Peyer's patch (tissue), 4 donors: ENCODE measurements at regions not wholly inside any gene's neighbourhood (a gene's known extent, or its start where the extent isn't known, plus 50 kb on each side); places are given as distances from the start of the nearest gene placed in this dataset.
"Not testable (repeated sequence)": the region's sequence is repeated elsewhere in the genome, so short reads cannot be mapped to it uniquely, and the experiment has no call there.

Experiments
- DNase-seq, 3 donors: peaks; one replicate each; pipeline ENCODE4 v3.0.0-alpha.2; 2017 to 2019
- H3K27ac ChIP-seq, 4 donors: fragments of 200-600 bp; sonication (generic); one replicate each; pipeline ENCODE4 v1.5.1; 2016 to 2019
- H3K27me3 ChIP-seq, 2 donors: fragments of 200-600 bp; sonication (generic); one replicate each; pipeline ENCODE4 v1.5.1; 2019
- H3K36me3 ChIP-seq, 3 donors: fragments of 200-600 bp; sonication (generic); one replicate each; pipeline ENCODE4 v1.5.1; 2016 to 2019
- H3K4me1 ChIP-seq, 4 donors: fragments of 200-600 bp; sonication (generic); one replicate each; pipeline ENCODE4 v1.5.1; 2016 to 2019
- H3K4me3 ChIP-seq, 4 donors: fragments of 200-600 bp; sonication (generic); 1 replicate in 3 of 4; 2 replicates in 1 of 4; pipeline ENCODE4 v1.5.1; 2016 to 2019; ENCODE audit warnings: mild to moderate bottlenecking in 1 of 4
- H3K9me3 ChIP-seq, 4 donors: fragments of 200-600 bp; sonication (generic); one replicate each; pipeline ENCODE4 v1.5.1; 2016 to 2019; ENCODE audit warnings: mild to moderate bottlenecking in 1 of 4
- CTCF ChIP-seq, 6 experiments: fragments of 450-650 bp in 4 of 6; fragments of 200-600 bp in 2 of 6; sonication (generic) in 1 of 6; IDR thresholded peaks; one replicate each; pipeline ENCODE4 v1.5.1; 2017 to 2019; ENCODE audit warnings: antibody characterized with exemption in 6 of 6, mild to moderate bottlenecking in 3 of 6, moderate library complexity in 1 of 6
- POLR2A ChIP-seq, 2 donors: fragments of 450-650 bp; IDR thresholded peaks; one replicate each; pipeline ENCODE4 v1.5.1; 2017; ENCODE audit warnings: antibody characterized with exemption in 2 of 2, mild to moderate bottlenecking in 2 of 2, moderate library complexity in 2 of 2

- H3K9me3 ChIP-seq: no peaks in the 10 kb centered on the region
- DNase-seq: no peak
- TF ChIP-seq POLR2A (IDR thresholded peaks at IDR 0.05): no peak
- TF ChIP-seq CTCF (IDR thresholded peaks at IDR 0.05): no peak
- H3K4me1 ChIP-seq: no peaks in the 10 kb centered on the region
- no peak overlapping the region for H3K4me3 ChIP-seq
- no peaks in the 10 kb centered on the region for H3K27me3 ChIP-seq
- H3K36me3 ChIP-seq: no peaks in the 10 kb centered on the region
- H3K27ac ChIP-seq: no peak overlapping the region
Measured at GRCh38 chr1:94754570-94754969, 65.6 kb upstream of the SLC44A3 start.

- TF ChIP-seq POLR2A (IDR thresholded peaks at IDR 0.05) (no peak), CTCF (IDR thresholded peaks at IDR 0.05) (no peak)
- Histone ChIP-seq H3K4me1 (no peaks in the 10 kb centered on the region), H3K36me3 (no peaks in the 10 kb centered on the region), H3K27me3 (no peaks in the 10 kb centered on the region), H3K9me3 (no peaks in the 10 kb centered on the region), H3K4me3 (no peak overlapping the region), H3K27ac (peak overlapping the region in 2 of 4 donors; percentile 14 to 44)
- no peak for DNase-seq
Measured at GRCh38 chr1:94754095-94754494, 66.1 kb upstream of the SLC44A3 start.

- no peak for TF ChIP-seq CTCF (IDR thresholded peaks at IDR 0.05)
- TF ChIP-seq POLR2A (IDR thresholded peaks at IDR 0.05): no peak
- H3K36me3 ChIP-seq: no peaks in the 10 kb centered on the region
- H3K27me3 ChIP-seq: no peaks in the 10 kb centered on the region
- peak overlapping the region in 3 of 4 donors; percentile 10 to 44 (median 14) for H3K27ac ChIP-seq
- no peaks in the 10 kb centered on the region for H3K9me3 ChIP-seq
- no peak for DNase-seq
- no peak overlapping the region for H3K4me3 ChIP-seq
- H3K4me1 ChIP-seq: no peaks in the 10 kb centered on the region
Measured at GRCh38 chr1:94753171-94753972, 66.8 kb upstream of the SLC44A3 start.

- not testable (repeated sequence) for DNase-seq, H3K4me1 ChIP-seq, H3K27me3 ChIP-seq, H3K27ac ChIP-seq, H3K4me3 ChIP-seq, H3K36me3 ChIP-seq, H3K9me3 ChIP-seq
Measured at GRCh38 chr1:94751483-94751882, 68.7 kb upstream of the SLC44A3 start.

- no peaks in the 10 kb centered on the region for H3K27me3 ChIP-seq
- no peaks in the 10 kb centered on the region for H3K36me3 ChIP-seq
- DNase-seq: no peak
- H3K27ac ChIP-seq: peak overlapping the region in 1 of 4 donors; percentile 26
- no peaks in the 10 kb centered on the region for H3K4me1 ChIP-seq
- TF ChIP-seq POLR2A (IDR thresholded peaks at IDR 0.05) (no peak), CTCF (IDR thresholded peaks at IDR 0.05) (no peak)
- H3K4me3 ChIP-seq: no peak overlapping the region
- H3K9me3 ChIP-seq: no peaks in the 10 kb centered on the region
Measured at GRCh38 chr1:94746635-94747525, 73.3 kb upstream of the SLC44A3 start.

GRCh38 chr1:94745742-94746141 is 74.4 kb upstream of the SLC44A3 start:
- Histone ChIP-seq H3K36me3 (no peaks in the 10 kb centered on the region), H3K4me3 (no peak overlapping the region), H3K4me1 (no peaks in the 10 kb centered on the region), H3K9me3 (no peaks in the 10 kb centered on the region), H3K27ac (no peak overlapping the region), H3K27me3 (no peaks in the 10 kb centered on the region)
- DNase-seq: no peak
- TF ChIP-seq POLR2A (IDR thresholded peaks at IDR 0.05): no peak
- TF ChIP-seq CTCF (IDR thresholded peaks at IDR 0.05): no peak
